ENCODE measurements at regions not wholly inside any gene's neighbourhood (a gene's known extent, or its start where the extent isn't known, plus 50 kb on each side); places are given as distances from the start of the nearest gene placed in this dataset.

DNA sequence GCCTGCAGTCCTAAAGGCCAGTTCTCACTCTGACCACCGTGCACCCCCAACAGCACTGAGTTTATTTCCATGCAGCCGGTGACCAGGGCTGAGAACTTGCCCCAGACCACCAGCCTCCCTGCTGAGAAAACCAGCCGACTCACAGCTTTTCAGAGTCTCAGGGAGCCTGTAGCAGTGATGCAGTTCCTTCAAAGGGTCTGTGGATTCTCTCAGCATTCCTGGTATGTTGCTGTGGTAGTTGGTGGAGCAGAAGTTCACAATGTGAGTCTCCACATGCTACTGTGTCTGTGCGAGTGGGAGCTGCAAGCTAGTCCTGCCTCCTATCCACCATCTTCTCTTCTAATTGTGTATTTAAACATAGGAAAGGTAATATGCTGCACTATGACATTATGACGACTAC lies 254.9 kb upstream of the KLF12 start:
- no peak for DNase-seq (ENCODE audit: low read depth)

DNA sequence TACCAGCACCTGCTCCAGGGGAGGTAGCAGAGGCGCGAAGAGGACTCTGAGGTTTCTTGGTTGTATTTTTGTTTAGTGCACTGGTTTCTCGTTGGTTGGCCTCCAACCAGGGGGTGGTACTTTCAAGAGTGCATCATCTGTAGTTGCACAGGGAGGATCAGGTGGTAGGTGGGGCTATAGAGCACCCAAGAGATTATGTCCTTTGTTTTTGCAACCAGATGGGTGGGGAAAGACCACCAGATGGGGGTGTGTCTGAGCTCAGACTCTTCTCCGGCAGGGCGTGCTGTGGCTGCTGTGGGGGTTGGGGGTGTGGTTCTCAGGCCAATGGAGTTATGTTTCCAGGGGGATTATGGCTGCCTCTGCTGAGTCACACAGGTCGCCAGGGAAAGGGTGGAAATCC lies 254.4 kb upstream of the KLF12 start:
- no peak for DNase-seq (ENCODE audit: low read depth)

DNA sequence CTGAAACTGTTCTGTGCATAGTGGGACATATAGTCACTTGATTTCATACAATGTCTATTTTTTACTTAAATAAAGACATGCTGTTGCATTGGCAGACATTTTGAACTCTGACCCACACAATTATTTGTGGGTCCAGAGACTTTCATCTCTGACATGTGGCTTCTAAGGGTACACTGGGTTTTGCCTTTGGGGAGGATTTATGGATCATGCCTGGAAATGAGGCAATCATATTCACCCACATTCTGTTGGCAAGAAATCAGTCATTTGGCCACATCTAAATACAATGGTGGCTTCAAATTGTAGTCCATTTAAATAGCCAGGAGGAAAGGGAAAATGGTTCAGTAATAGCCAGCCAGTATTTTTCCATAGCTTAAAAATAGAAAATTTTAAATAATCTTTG lies 238.3 kb upstream of the KLF12 start:
- DNase-seq (ENCODE audit: low read depth) = no peak

DNA sequence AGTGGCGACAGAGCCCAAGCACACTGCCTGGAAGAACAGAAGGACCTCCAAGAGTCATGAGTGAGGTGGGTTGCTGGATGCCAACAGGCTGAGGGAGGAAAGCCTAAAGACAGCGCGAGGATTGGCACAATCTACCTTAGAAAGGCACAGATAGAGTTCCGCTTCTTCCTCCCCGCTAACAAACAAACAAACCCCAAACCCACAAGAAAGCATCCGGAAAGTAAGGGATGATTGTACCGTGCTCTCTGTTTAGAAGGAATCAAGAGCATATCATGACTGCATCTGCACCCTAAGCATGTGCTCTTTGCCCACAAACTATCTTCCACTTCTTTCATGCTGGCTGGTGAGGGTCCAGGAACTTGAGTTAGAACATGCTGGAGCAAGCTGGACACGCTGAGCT lies 233.0 kb upstream of the KLF12 start:
- no peak for DNase-seq (ENCODE audit: low read depth)

DNA sequence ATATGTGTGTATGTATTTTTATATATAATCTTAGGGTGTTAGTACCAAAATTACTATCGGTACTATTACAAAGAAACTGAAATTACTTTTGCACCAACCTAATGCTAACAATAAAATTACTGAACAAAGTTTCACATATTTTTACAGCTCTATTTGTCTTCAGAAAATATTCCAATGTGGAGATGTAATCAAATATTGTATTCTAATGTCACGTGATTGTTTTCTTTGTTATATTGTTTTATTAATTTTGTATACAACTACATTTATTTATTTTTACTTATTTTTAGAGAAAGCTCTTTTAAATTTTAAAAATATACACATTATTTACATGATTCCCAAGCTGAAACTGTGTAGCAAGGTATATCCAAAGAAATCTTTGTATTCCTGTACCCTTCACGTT lies 227.1 kb upstream of the KLF12 start:
- no peak for DNase-seq (ENCODE audit: low read depth)

DNA sequence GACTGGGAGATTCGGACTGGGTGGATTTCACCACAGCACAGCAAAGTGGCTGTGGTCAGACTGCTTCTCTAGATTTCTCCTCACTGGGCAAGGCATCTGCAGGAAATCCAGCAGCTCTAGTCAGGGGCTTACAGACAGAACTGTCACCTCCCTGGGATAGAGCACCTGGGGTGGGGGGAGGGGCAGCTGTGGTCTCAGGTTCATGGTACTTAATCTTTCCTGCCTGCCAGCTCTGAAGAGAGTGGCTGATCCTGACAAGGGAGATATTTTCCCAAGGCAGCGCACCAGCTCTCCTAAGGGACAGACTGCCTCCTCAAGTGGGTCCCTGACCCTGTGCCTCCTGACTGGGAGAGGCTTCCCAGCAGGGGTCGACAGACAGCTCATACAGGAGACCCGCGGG lies 212.8 kb upstream of the KLF12 start:
- DNase-seq (ENCODE audit: low read depth) = no peak

DNA sequence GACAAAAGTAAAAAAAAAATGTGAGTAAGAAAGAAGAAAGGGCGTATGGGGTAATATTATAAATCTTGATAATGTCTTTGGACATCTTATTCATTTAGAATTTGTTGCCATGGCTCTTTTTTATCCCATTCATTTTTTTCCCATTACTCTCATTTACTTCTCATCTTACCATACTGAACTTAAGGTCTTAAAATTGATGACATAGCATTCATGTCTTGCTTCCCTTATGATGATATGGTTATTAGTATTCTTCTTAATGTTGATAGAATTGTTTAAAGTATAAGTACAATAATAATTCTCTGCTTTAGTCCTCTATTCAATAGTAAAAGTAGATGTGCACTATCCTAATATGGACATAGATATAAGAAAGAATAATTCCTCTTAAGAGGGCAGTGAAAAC lies 204.1 kb upstream of the KLF12 start:
- DNase-seq (ENCODE audit: low read depth) = no peak

DNA sequence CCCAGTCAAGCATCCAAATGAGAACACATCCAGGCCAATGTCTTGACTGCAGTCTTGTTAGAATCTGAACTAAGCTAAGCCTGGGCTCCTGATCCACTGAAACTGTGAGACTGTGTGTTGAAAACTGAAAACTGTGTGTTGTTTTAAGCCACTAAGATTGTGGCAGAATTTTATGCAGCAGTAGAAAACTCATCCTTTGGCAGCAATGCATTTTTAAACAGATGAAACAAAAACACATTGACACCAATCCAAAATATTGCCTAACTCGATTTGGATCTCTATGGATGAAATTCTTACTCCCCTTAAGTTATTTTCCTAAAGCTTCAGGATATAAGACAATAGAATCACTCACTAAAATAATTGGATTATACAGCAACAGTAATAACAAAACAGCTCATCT lies 202.3 kb upstream of the KLF12 start:
- DNase-seq (ENCODE audit: low read depth) = no peak

DNA sequence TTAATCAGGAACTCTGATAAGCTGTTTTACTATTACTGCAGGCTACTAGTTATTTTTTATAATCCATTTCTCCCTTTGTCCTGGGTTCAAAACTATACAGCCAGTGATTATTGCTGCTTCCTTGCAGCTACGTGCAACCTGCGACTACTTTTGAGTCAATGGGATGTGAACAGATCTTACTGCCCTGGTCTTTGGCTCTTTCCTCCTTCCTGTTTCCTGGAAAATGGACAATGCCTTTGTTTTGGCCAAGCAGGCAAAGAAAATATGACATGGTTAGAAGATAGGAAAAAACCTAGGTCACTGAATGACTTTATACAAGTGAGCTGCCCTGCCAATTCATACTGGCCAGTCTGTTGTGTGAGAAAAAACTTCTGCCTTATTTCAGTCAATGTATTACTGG lies 201.2 kb upstream of the KLF12 start:
- DNase-seq (ENCODE audit: low read depth) = no peak

DNA sequence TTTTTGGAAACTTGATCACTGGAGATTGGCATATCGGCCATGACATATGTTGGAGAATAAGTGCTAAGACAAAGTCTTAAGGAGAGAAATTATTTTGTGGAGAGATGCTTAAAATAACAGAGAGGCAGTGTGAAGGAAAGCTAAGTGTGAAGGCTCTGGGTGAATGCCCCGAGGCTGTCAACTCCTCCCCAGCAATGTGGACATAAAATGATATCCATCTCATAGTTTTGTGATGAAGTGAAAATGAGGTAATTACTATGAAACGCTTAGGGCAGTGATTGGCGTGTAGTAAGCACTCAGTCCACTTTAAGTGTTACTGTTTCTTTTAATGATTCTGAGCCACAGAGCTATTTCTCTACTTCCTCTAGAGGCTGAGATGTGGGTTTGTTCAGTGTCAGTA lies 195.8 kb upstream of the KLF12 start:
- DNase-seq (ENCODE audit: low read depth) = no peak

DNA sequence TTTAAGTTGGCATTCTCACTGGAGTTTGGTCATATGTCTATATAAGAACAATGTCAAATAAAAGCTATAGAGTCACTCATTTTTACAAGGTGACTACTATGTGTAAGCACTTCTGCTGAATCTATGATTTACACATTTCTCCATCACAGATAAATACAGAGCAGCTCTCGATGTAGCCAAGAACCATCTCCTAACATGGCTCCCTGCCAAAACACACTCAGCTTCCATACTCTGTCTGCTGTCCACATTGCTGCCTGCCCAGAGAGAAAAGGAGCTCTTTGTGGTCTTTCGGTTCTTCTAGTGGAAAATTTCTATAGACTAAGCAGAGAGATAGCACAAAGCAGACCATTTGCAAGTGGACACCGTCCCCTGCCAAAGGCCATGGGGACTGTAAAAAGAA lies 190.9 kb upstream of the KLF12 start:
- no peak for DNase-seq (ENCODE audit: low read depth)

DNA sequence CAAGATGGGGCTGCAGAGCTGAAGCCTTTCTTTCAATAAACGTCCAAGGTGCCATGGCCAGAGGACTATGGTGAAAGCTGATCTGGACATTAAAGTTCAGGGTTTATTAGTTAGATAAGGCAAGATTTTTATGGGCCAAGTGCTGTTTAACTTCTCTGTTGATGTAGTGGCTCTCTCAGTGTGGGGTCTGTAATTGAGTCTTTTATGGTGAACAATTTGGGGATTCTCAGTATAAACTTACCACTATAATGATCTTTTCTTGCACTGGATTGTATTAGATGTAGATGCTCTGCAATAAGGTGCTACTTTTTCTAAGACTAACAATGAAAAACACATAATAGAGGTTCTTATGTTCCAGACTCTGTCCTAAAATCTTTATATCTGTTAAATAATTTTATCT lies 190.1 kb upstream of the KLF12 start:
- no peak for DNase-seq (ENCODE audit: low read depth)

DNA sequence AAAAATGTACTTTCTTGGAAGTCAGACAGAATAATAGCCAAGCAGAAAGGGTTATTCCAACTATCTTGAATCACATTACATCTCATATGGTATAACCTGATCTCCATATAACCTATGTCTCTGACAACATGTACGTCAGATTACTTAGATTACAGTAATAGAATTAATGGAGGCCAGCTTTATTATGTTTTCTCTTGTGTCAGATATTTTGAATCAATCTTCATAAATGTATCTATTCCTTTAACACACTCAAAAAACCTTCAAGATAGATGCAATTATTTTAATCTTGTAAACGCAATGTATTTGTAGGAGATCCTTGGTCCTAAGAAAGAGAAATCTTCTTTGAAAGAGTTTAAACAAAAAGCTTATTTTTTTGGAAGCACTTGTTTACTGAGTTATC lies 188.4 kb upstream of the KLF12 start:
- DNase-seq (ENCODE audit: low read depth) = no peak

DNA sequence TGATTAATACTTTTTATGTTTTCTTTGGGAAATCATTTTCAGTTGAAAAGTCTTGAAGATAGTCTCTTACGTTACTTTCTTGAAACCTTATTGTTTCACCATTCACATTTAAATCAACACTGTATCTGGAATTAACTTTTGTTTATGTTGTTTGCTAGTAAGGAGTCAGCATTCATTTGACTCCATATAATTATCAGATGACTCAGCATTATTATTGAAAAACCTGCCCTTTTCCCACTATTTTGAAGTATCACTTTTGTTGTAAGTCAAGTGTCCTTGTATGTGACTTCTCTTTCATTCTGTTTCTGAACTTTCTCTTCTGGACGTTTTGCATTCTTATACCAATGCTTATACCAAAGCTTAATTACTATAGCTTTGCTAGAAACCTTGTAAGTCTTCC lies 186.1 kb upstream of the KLF12 start:
- no peak for DNase-seq (ENCODE audit: low read depth)

DNA sequence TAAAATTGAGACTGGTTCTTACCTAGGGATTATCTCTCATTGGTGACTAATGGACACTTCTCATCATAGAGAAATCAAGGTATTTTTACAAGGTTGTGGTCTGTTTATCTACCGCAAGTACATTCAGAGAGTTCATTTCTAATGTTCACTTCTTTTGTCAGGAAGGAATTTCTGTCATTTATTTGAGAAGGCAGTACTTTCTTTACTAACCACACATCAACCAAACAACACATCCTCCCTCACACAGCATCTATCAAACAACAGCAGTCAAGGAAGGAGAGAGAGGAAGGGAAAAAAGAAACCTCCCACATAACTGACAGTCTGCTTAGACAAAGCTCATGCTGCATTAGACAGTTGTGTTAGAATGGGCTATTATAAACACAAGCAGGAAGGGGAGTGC lies 182.3 kb upstream of the KLF12 start:
- DNase-seq (ENCODE audit: low read depth) = no peak

DNA sequence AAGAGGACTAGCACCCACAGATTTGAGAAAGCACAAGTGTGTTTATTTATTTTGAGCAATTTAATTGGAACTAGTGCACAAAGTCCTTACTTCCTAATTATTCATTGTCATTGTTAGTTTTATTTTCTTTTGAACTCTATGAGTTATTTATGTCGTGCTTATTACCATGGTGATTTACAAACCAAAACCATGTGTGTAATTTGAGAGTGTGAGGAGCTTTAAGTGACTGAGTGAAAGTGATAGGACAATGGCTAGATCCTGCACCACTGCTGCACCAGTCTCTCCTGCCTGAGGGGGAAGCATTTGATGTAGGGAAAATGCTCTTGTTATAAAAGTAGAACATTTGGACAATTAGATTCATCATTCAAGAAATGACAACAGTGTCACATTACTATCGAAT lies 172.3 kb upstream of the KLF12 start:
- no peak for DNase-seq (ENCODE audit: low read depth)

DNA sequence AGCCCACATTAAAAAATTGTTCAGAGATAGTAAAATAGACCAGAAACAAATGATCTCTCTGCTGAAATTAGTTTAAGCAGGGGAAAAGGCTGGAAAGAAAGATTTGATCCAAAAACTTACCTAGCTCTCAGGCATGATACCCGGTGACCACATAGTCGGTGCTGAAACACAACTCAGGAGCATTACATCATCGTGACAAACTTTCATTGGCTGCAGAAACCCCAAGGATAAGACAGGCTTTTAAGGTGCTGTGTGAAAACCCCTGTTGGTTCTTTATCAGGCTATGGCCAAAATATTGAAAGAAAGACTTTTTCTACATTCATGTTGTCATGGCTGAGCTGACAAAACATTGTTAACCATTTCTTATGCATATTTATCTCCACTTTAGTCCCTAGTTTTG lies 171.7 kb upstream of the KLF12 start:
- no peak for DNase-seq (ENCODE audit: low read depth)

DNA sequence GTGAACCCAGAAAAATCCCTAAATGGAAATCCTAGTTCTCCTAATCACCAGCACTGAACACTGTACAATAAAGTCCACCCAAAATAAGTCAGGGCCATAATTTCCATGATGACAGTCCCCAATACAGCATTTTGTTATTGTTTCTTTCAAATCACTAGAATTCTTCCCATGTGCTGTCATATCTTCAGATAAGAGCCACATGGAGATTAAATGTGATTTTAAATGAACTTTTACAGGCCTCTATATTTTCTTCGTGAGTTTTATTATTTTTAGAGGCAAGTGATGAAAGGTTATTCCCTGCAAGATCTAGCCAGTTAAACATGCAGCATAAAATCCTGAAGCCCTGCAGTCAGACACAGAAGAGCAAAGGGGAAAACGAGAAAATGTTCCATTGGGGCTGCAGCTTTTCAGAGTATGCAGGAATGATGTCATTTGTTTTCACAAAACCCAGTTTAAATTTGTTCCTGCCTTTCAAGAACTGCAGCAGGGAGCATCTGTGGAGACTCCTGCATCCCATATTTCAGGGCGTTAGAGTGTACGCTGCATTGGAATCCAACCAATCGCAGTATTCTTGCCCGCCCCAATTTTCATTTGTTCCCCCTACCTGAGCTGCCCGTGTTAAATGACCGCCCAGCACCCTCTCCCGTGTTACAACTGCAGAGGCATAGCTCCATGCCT lies 167.2 kb upstream of the KLF12 start:
- no peak for DNase-seq (ENCODE audit: low read depth)

DNA sequence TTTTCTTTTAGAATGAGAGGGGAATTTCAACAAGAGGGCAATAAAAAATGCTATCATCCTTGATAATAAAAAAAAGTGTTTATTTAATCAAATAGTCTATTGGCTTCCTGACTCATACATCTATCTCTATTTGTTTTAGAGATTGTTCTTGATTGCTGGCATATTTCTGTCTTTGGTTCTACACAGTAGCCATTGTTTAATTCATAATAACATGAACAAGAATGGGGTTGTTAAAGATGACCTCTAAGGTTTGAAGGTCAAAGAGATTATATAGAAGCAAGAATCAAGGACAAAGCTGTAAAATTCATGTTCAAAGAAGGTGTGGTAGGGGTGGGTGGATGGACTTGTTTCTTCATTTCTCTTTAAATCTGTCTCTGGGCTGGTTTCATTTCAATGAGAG lies 166.0 kb upstream of the KLF12 start:
- no peak for DNase-seq (ENCODE audit: low read depth)

DNA sequence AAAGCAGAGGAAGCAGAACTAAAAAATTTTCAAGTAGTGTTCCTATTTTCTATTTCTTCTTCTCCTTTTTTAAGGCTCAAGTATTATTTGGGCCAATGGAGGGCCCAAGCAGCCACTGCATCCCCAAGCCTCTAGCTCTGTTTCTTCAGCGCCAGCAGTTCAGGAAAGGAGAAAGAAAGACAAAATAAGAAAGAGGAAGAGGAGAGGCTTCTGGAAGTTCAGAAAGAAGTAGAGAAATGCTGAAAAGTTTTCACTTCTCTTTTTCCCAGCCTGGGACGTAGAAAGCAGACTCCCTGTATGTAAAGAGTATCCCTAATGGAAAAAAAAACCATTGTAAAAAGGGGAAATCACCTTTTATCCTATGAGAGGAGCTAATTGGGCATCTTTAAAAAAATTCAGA lies 165.5 kb upstream of the KLF12 start:
- no peak for DNase-seq (ENCODE audit: low read depth)

DNA sequence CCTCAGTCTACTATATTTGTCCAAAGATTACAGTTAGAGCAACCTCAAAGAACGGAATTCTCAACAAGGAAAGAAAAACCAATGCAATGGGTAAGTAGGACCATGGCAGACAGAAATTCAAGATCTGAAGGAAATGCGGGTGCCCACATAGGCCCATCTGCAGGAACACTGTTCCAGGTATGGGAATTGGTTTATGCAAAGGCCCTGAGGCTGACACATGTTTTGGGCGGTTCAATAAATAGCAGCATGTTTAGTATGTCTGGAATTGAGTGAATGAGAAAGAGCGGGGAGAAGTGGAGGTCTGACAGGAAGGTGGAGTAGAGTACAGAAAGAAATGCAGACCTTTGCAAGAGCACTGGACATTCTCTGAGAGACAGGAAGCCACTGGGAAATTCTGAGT lies 164.7 kb upstream of the KLF12 start:
- DNase-seq (ENCODE audit: low read depth) = no peak

DNA sequence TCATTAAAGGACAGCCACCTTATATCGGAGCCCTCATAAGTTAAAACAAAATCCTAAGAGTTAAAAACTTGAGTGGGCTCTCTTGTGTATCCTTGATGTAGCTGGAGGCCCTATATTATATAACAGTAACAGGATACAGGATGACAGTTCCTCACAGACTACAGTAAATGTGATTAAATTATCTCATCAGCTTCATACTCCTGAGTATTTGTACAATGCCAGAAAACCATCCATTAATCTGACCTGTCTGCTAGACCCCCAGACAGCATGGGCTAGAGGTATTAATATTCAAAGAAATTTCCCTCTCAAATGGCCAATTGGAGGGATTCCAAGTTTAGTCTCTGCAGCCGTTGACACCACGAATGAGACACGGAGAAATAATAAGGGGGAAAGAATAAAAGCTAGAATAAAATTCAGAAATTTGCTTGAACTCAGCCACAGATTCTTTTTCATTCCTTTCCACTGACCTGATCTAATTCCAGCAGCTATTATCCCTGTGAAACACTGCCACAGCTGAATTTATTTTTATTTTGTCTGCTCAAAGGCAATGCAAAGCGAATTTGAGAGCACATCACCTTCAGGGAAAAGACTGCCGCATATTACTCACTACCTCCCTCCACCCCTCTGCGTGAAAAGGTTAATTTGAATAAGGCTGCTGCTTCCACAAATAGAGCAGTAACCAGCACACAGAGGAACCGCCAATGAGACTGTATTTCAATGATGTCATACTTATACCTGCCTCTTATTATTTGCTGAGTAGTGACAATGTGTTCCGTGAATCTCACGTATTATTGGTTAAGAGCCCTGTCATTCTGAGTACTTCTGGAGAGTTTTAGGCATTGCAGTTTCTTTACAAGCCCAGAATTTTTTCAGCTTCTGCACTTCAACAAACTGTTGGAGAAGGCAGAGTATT lies 155.9 kb upstream of the KLF12 start:
- no peak for DNase-seq (ENCODE audit: low read depth)

DNA sequence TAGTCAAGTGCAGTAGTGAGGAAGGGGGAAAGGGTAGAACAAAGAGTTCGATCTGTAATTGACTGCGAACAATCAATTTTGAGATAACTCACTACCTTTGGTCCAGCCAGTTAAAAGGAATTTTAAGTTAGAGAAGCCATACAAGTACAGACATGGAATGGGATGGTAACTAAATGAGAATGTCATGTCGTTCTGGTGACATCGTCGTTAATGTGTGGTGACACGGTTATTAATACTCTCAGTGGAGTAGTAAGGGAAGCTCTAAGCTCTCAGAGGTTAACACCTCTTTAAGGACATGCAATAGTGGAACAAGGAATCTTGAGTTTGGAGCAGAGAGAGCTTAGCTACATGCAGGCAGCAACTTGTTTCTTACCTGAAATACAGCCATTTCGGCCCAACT lies 154.9 kb upstream of the KLF12 start:
- no peak for DNase-seq (ENCODE audit: low read depth)

DNA sequence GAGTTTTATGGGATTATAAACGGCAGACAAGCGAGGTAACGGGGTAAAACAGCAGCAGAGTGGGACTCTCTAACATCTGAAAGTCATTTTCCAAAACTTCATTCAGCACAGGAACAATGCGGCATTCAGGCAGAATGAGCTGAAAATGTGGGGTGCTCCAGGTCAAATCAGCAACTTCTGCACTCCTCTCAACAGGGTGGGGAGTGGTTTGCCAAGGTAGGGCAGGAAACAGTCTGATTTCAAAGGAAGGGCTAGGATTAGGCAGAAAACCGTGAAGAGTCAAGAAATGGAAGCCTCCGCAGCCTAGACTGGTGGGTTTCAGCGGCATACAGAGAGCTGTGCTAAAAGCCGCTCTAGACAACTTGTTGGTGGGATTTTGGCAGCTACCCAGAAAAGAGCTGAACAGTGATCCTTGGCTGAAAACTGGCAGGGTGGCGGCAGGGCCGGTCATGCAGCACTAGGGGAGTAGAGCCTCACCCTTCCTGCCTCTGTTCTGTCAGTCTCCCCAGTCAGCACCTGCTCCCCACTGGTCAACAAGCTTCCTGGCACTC lies 154.2 kb upstream of the KLF12 start:
- no peak for DNase-seq (ENCODE audit: low read depth)
